Neuron (in vitro differentiated cells): ENCODE measurements at regions not wholly inside any gene's neighbourhood (a gene's known extent, or its start where the extent isn't known, plus 50 kb on each side); places are given as distances from the start of the nearest gene placed in this dataset.

ENCODE experiments used
- H2AFZ ChIP-seq: one replicate; pipeline ENCODE4 v1.6.1; 2013; ENCODE audit warnings: low read depth, mild to moderate bottlenecking, inconsistent platforms, low read length, moderate library complexity
- H3K27me3 ChIP-seq: one replicate; pipeline ENCODE4 v1.6.1; 2013; ENCODE audit warnings: low read length; ENCODE audit not compliant: insufficient read depth
- H3K36me3 ChIP-seq: one replicate; pipeline ENCODE4 v1.6.1; 2013; ENCODE audit warnings: low read length; ENCODE audit not compliant: insufficient read depth
- H3K4me1 ChIP-seq: one replicate; pipeline ENCODE4 v1.6.1; 2013; ENCODE audit warnings: low read length; ENCODE audit not compliant: insufficient read depth
- H3K4me3 ChIP-seq: 2 replicates; pipeline ENCODE4 v1.5.1; 2013; ENCODE audit warnings: mild to moderate bottlenecking, low read length, moderate library complexity
- H3K9me3 ChIP-seq: one replicate; pipeline ENCODE4 v1.6.1; 2013; ENCODE audit warnings: low read length

DNA sequence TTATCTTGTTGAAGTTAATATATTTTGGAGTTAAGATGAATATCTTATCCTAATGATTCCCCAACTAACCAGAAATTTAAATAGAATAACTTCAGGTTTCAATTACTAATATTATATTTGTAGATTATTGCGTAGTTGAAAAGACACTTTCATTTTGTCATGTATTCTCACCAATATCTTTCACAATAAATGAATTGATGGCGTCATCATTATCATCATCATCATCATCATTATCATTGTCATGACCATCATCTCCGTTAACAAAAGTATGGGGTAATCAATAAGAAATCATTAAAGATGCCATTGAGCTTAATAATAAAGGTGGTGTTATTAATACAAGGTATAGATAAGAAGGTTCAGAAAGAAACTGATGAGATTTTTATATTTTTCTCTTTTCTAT is 768.8 kb upstream of the SLC10A2 start:
- Histone ChIP-seq H3K27me3 (no peaks in the 10 kb centered on the region), H3K36me3 (no peaks in the 10 kb centered on the region), H3K4me3 (no peak overlapping the region), H2AFZ (no peak overlapping the region), H3K9me3 (no peaks in the 10 kb centered on the region), H3K4me1 (peaks cover 11% of the 10 kb centered on the region)

DNA sequence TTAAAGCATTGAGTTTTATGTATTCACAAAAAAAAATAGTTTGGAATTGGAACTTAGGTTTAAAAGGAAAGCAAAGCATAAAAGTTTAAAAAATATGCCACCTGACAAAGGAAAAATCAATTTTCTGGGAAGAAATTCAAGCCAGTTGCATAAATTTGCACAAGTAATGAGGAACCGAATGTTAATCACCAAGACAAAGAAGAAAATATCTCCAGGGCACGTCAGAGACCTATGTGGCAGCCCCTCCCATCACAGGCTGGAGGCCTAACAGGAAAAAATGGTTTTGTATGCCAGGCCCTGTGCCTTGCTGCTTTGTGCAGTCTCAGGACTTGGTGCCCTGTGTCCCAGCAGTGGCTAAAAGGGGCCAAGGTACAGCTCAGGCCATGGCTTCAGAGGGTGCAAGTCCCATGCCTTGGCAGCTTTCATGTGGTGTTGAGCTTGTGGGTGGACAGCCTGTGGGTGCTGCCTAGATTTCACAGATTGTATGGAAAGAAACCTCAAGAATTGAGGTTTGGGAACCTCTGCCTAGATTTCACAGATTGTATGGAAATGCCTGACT is 767.2 kb upstream of the SLC10A2 start:
- peaks cover 3% of the 10 kb centered on the region for H3K4me1 ChIP-seq
- H2AFZ ChIP-seq = no peak overlapping the region
- no peaks in the 10 kb centered on the region for H3K36me3 ChIP-seq
- no peaks in the 10 kb centered on the region for H3K27me3 ChIP-seq
- H3K4me3 ChIP-seq = no peak overlapping the region
- H3K9me3 ChIP-seq = no peaks in the 10 kb centered on the region

DNA sequence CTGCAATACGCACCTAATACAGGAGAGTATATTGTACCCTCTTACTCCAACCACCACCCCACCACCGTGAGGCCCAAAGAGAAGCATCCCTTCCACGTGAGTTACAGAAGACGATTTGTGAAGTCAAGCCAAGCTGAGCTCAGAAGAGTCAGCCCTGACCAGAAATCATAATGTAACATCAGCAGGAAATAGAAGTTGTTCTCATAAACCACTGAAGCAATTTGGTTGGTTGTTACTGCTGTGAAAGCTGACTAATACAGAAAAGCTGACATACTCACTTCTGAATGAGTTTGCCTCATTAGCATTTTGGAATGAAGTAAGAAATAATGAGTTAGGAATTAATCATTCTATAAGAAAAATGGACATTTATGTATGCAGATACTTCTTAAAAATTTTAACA is 749.4 kb upstream of the SLC10A2 start:
- Histone ChIP-seq H3K36me3 (no peaks in the 10 kb centered on the region), H3K4me3 (no peak overlapping the region), H3K27me3 (no peaks in the 10 kb centered on the region)

DNA sequence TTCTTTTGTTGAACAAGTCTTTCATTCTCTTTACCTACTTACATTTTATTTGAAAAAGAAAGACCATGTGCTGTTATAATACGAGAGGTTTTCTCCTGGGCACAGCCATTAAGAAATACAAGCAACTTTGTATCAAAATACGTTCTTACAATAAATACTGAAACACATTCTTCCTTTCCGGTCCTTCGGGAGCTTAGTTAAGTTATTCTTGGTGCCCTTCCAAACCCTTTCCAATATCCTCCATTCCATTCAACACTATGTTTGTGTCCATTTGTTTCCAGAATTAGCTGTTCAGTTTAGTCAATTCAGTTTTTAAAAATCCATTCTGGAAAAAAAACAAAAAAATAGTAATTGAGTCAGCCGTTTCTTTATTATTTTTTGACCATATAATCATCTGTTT is 746.8 kb upstream of the SLC10A2 start:
- H3K36me3 ChIP-seq = no peaks in the 10 kb centered on the region
- no peaks in the 10 kb centered on the region for H3K27me3 ChIP-seq
- no peak overlapping the region for H2AFZ ChIP-seq
- no peaks in the 10 kb centered on the region for H3K4me1 ChIP-seq
- peaks cover 2% of the 10 kb centered on the region for H3K9me3 ChIP-seq
- H3K4me3 ChIP-seq = no peak overlapping the region

More for the DNA sequence above, 749.4 kb upstream of the SLC10A2 start:
- Histone ChIP-seq H3K4me1 (no peaks in the 10 kb centered on the region), H3K9me3 (no peaks in the 10 kb centered on the region), H2AFZ (no peak overlapping the region)

DNA sequence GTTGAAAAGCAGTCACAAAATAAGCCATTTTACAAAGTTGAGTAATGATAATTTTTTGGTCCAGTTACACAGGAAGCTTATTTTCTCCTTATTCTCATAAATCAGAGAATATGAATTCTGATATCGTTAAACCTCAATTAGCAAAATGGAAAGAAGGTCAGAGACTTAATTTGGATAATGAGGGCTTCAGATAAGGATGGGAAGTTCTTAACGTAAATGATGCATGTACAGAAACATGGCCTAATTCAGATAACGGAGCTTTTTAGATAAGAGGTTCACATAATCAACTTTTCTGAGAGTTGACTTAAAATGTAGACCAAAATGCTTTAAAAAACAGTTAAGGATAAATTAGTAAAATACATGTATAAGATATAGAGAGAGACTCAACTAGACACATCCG is 746.3 kb upstream of the SLC10A2 start:
- Histone ChIP-seq H3K9me3 (peaks cover 2% of the 10 kb centered on the region), H3K4me3 (no peak overlapping the region), H3K4me1 (no peaks in the 10 kb centered on the region), H3K36me3 (no peaks in the 10 kb centered on the region), H2AFZ (no peak overlapping the region), H3K27me3 (no peaks in the 10 kb centered on the region)

DNA sequence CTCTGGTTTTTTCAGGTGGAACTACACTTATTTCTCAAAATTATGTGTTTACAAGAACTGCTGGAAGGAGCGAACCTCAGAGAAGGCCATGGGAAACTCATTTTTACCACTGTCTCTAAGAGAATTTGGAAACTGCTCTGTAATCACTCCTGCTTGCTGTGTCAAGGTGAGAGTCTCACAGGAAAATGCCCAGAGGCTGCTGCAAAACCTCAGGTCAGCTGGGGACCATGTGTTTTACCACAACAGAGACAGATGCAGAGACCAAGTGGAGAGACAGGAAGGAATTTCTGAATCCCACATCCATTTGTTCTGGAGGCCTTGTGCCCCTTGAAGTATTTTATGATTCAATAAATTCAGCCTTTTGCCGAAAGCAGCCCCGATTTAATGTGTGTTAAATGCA is 743.8 kb upstream of the SLC10A2 start:
- no peak overlapping the region for H3K4me3 ChIP-seq
- no peaks in the 10 kb centered on the region for H3K36me3 ChIP-seq
- H3K27me3 ChIP-seq = no peaks in the 10 kb centered on the region
- peaks cover 3% of the 10 kb centered on the region for H3K4me1 ChIP-seq
- peaks cover 2% of the 10 kb centered on the region for H3K9me3 ChIP-seq
- H2AFZ ChIP-seq = no peak overlapping the region

DNA sequence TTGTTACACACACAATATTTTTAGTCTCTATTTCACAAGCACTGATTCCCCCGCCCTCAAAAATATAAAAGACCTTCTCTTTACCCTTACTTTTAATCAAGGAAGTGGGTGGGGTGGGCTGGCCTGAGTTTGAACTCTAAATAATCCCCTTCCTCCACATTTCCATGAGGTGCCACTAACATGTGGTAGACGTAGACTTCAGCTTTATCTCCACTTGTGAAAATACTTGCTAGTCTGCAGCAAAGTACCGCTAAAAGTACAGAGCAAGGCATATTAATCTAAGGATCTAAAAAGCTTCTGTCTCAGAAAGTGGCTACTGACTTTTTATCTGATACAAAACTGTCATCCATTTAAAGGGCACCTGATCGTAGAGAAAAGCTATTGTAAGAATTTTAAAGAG is 739.6 kb upstream of the SLC10A2 start:
- Histone ChIP-seq H3K4me1 (peaks cover 28% of the 10 kb centered on the region), H3K4me3 (no peak overlapping the region), H3K36me3 (no peaks in the 10 kb centered on the region), H3K9me3 (peaks cover 2% of the 10 kb centered on the region), H2AFZ (no peak overlapping the region), H3K27me3 (no peaks in the 10 kb centered on the region)

DNA sequence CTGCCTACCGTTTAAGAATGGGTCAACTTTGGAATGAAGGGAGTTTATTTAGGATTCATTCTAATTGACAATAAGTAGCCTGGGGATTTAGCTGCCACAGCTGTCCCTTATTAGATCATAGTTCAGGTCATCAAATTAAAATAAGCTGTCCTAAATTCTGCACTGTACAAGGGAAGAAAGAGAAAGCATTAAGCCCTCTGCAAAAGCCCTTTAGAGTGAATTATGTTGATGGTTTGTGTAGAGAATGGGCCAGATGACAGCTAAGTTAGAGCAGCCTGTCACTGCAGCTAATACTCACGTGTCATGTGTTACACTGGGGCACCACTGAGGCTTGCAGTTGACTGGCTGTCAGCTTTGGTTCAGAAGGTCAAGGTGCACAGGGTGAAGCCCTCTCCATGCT is 737.1 kb upstream of the SLC10A2 start:
- Histone ChIP-seq H3K27me3 (no peaks in the 10 kb centered on the region), H3K4me1 (peaks cover 28% of the 10 kb centered on the region), H3K4me3 (no peak overlapping the region), H2AFZ (no peak overlapping the region), H3K9me3 (peaks cover 1% of the 10 kb centered on the region), H3K36me3 (no peaks in the 10 kb centered on the region)

DNA sequence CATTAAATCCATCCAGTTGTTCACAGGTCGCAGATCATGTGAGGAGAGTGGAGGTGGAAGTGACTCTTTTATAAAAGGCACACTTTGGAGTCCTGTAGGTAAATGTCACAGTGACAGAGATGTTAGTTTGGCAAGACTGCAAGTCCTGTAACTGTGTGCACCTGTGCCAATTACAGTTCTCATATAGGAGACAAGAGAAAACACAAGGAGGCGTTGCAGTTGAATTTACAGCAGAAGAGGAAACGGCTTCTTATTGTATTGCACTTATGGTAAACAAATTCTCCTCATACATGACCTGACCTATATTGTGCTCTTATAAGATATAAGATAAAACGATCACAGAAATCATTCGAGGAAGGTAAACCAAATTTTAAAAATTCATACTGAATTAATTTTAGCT is 732.8 kb upstream of the SLC10A2 start:
- no peak overlapping the region for H3K4me3 ChIP-seq
- H3K9me3 ChIP-seq = no peaks in the 10 kb centered on the region
- H3K4me1 ChIP-seq = peaks cover 19% of the 10 kb centered on the region
- H3K27me3 ChIP-seq = no peaks in the 10 kb centered on the region
- no peak overlapping the region for H2AFZ ChIP-seq
- no peaks in the 10 kb centered on the region for H3K36me3 ChIP-seq

DNA sequence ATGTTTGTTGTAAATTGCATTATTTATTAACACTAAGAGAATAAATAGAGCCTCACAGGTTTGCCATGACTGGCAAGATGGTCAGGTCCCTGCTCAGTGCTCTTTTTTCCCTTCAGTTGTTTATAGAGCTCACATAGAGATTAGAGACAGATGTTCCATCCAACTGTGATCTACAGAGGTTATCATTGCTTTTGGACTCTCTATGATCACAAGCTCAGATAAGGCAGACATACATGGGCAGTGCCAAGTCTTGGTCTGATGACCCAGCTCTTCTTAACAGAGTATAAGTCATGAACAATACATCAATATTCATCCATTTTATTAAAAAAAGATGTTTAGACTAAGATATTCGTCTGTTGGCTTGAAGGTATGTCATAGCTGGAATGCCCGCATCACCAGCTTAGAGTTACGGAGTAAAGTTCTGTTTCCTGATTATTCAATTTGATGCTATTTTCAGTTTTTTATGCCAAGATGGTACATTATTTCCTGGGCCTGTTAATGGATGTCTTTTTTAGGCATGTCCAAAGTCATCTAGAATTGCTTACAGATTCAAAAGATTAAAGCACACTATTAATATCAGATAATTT is 729.8 kb upstream of the SLC10A2 start:
- Histone ChIP-seq H3K9me3 (no peaks in the 10 kb centered on the region), H3K4me3 (no peak overlapping the region), H3K36me3 (no peaks in the 10 kb centered on the region), H2AFZ (no peak overlapping the region), H3K4me1 (no peaks in the 10 kb centered on the region), H3K27me3 (no peaks in the 10 kb centered on the region)

DNA sequence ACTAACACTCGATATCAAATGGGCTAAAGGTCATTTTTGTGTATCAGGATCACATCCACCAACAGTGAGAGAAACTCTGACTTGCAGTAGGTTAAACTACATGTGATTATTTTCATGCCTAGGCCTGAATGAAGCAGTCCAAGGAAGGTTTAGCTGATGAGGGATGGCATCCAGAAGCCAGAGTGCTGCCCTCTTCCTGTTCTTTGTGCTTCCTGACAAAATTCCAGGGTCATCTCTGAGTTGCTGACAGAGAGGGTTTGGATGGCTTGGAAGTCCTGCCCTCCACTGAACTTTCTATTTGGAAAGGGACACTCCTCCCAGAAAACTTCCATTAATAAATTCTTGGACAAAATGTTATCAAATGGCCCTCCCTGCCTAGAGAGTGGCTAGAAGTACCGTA is 728.3 kb upstream of the SLC10A2 start:
- H3K36me3 ChIP-seq = no peaks in the 10 kb centered on the region
- H3K4me1 ChIP-seq = no peaks in the 10 kb centered on the region
- H3K27me3 ChIP-seq = no peaks in the 10 kb centered on the region
- H2AFZ ChIP-seq = no peak overlapping the region
- no peaks in the 10 kb centered on the region for H3K9me3 ChIP-seq
- no peak overlapping the region for H3K4me3 ChIP-seq

DNA sequence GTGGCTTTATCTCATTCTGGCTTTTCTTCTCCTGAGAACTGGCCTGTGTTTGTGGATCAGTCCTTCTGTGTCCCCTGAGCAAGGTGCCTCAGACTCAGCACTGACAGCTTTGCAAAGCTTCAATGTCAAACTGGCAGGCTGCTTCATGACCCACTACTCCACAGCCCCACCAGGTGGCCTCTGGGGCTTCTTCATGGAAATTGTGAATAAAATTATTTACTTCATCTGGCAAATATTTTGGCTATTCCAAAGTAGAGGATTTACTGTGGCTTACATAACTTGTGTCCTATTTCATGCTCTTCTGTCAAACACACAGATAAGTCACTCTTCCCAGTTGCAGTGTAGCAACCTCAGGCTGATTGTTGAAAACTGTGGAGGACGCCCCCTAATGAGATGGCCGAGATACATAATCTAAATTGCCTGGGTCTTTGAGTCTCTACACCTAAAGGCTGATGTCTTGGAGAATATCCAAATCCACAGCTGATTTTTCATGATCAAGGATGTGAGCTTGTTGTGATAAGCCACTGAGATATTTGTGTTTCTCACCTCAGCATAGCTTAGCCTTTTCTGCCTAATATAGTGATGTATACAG is 721.9 kb upstream of the SLC10A2 start:
- Histone ChIP-seq H2AFZ (no peak overlapping the region), H3K36me3 (no peaks in the 10 kb centered on the region), H3K27me3 (no peaks in the 10 kb centered on the region), H3K4me3 (no peak overlapping the region), H3K4me1 (no peaks in the 10 kb centered on the region), H3K9me3 (peaks cover 3% of the 10 kb centered on the region)

DNA sequence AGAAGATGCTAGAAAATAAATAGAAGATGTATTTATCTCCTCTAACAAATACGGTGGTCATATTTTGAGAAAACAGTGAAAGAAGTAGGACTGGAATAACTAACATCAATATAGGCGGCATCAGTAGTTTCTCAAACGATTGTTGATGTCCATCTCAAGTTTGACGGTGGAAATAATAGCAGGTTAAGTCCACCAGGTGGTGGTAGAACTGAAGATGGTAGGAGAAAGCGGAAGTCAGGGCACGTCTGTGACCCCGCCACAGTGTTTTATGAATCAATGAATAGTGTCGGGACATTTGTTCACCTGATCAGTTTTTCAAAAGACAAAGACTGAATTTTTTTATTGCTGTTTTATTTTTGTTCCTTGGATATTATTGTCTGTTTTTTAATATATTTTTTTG is 706.4 kb upstream of the SLC10A2 start:
- H3K36me3 ChIP-seq = no peaks in the 10 kb centered on the region
- peaks cover 6% of the 10 kb centered on the region for H3K9me3 ChIP-seq
- H3K27me3 ChIP-seq = no peaks in the 10 kb centered on the region
- no peaks in the 10 kb centered on the region for H3K4me1 ChIP-seq
- no peak overlapping the region for H2AFZ ChIP-seq
- H3K4me3 ChIP-seq = no peak overlapping the region

DNA sequence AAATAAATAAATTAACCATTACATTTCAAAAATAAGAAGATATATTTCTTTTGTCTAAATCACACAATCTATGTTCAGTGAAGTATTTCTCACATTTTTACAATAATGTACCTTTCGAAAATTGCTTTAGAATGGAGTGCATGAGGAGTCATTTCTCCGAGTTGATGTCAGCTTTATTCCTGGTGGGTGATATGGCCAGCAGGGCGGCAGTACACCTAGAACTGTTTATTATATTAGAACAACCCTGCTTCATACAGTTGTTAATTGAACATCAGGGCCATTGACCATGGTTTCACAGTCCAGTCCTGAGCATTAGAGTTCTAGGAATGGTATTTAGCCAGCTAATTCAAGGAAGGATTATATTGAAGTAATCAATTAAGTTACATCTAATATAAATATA is 696.3 kb upstream of the SLC10A2 start:
- Histone ChIP-seq H3K4me1 (no peaks in the 10 kb centered on the region), H3K36me3 (no peaks in the 10 kb centered on the region), H3K27me3 (no peaks in the 10 kb centered on the region), H2AFZ (no peak overlapping the region), H3K4me3 (no peak overlapping the region), H3K9me3 (no peaks in the 10 kb centered on the region)
